ENCODE measurements at regions not wholly inside any gene's neighbourhood (a gene's known extent, or its start where the extent isn't known, plus 50 kb on each side); places are given as distances from the start of the nearest gene placed in this dataset.

GRCh38 chr14:25843481-25844470 lies 754.1 kb downstream of the NOVA1 start:
- no peaks in the 10 kb centered on the region for H3K36me3 ChIP-seq
- no peak overlapping the region for H3K27ac ChIP-seq
- H3K27me3 ChIP-seq = no peaks in the 10 kb centered on the region
- ATAC-seq (ENCODE audit: low FRiP score in 2 of 2) = no peak
- no peak for TF ChIP-seq CTCF (IDR thresholded peaks at IDR 0.05)
- TF ChIP-seq POLR2A (IDR thresholded peaks at IDR 0.05) = no peak
- TF ChIP-seq POLR2AphosphoS5 (IDR thresholded peaks at IDR 0.05) = no peak
- no peak for TF ChIP-seq EP300 (IDR thresholded peaks at IDR 0.05)
- no peak overlapping the region for H3K4me3 ChIP-seq
- H3K4me1 ChIP-seq = no peaks in the 10 kb centered on the region
- 68 to 74% methylated on average over 5 of the region's 5 CpGs for WGBS, 2 donors
- no peak for DNase-seq
- H3K9me3 ChIP-seq = no peaks in the 10 kb centered on the region

GRCh38 chr14:25841226-25841625 lies 756.6 kb downstream of the NOVA1 start:
- WGBS, 2 donors = 62 to 79% methylated on average over 2 of the region's 2 CpGs

DNA sequence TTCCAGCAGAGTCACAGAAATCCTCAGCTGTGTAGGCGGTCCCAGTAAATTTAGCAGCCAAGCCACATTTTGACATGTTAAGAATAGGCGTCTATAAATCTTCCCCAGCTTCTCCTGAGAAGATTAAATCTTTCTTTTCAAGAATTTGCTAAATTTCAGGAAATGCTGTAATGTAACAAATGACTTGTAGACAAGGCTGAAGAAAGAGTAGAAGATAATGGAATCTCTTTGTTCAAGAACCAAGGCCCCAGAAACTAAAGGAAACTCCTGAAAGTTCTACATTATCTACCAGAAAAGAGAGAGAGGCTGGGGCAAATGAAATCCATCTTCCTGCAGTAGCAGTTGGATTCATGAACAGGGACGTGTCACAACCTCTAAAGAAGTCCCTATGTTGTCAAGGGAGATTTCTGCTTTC lies 760.3 kb downstream of the NOVA1 start:
- Histone ChIP-seq H3K4me3 (no peak overlapping the region), H3K9me3 (no peaks in the 10 kb centered on the region), H3K36me3 (no peaks in the 10 kb centered on the region), H3K4me1 (no peaks in the 10 kb centered on the region), H3K27me3 (no peaks in the 10 kb centered on the region), H3K27ac (no peak overlapping the region)
- no peak for ATAC-seq (ENCODE audit: low FRiP score in 2 of 2)
- 52 to 53% methylated on average over 3 of the region's 3 CpGs for WGBS, 2 donors
- TF ChIP-seq POLR2AphosphoS5 (IDR thresholded peaks at IDR 0.05) (no peak), CTCF (IDR thresholded peaks at IDR 0.05) (no peak), POLR2A (IDR thresholded peaks at IDR 0.05) (no peak), EP300 (IDR thresholded peaks at IDR 0.05) (no peak)
- DNase-seq = no peak

More at GRCh38 chr14:25841226-25841625, 756.6 kb downstream of the NOVA1 start:
- Histone ChIP-seq H3K27ac (no peak overlapping the region), H3K4me3 (no peak overlapping the region), H3K9me3 (no peaks in the 10 kb centered on the region), H3K4me1 (no peaks in the 10 kb centered on the region), H3K36me3 (no peaks in the 10 kb centered on the region), H3K27me3 (no peaks in the 10 kb centered on the region)
- DNase-seq (no peak), ATAC-seq (ENCODE audit: low FRiP score in 2 of 2) (no peak)
- TF ChIP-seq POLR2A (IDR thresholded peaks at IDR 0.05) (no peak), EP300 (IDR thresholded peaks at IDR 0.05) (no peak), CTCF (IDR thresholded peaks at IDR 0.05) (no peak), POLR2AphosphoS5 (IDR thresholded peaks at IDR 0.05) (no peak)

- TF ChIP-seq CTCF (IDR thresholded peaks at IDR 0.05) (no peak), EP300 (IDR thresholded peaks at IDR 0.05) (no peak)
- no peaks in the 10 kb centered on the region for H3K36me3 ChIP-seq
- H3K9me3 ChIP-seq = no peaks in the 10 kb centered on the region
- no peak for DNase-seq
- WGBS, 2 donors = 55 to 65% methylated on average over 3 of the region's 3 CpGs
- H3K27ac ChIP-seq = no peak overlapping the region
- H3K27me3 ChIP-seq = no peaks in the 10 kb centered on the region
- no peak for ATAC-seq (ENCODE audit: low FRiP score in 2 of 2)
- no peaks in the 10 kb centered on the region for H3K4me1 ChIP-seq
- H3K4me3 ChIP-seq = no peak overlapping the region
Measured at GRCh38 chr14:25836636-25837035, 761.2 kb downstream of the NOVA1 start.
